ENCODE measurements at regions not wholly inside any gene's neighbourhood (a gene's known extent, or its start where the extent isn't known, plus 50 kb on each side); places are given as distances from the start of the nearest gene placed in this dataset.
A peak's percentile ranks its signal among the peaks of the same experiment; 100 is the strongest.

- Histone ChIP-seq H3K18ac (ENCODE audit: extremely low read depth, low read length) (peak overlapping the region; percentile 9; the same call in 1 of the 2 replicates), H2BK5ac (ENCODE audit: low read depth, low read length) (no peak overlapping the region), H3K14ac (ENCODE audit: insufficient read length) (no peak overlapping the region), H3K9me3 (ENCODE audit: insufficient read depth in 2 of 2, low read depth in 1 of 2, low read length in 1 of 2) (no peaks in the 10 kb centered on the region), H3K4me1 (replicated peaks in 1 of 4; ENCODE audit: control insufficient read depth in 3 of 4, insufficient read depth in 4 of 4, low read length in 3 of 4) (peaks cover 4 to 22% (median 15%) of the 10 kb centered on the region in 4 experiments), H3K9ac (replicated peaks in 1 of 4; ENCODE audit: extremely low read depth in 1 of 4, low read depth in 3 of 4, low read length in 3 of 4) (no peak overlapping the region), H3K23ac (ENCODE audit: insufficient read length) (no peak overlapping the region), H3K79me1 (ENCODE audit: low read depth, low read length) (no peaks in the 10 kb centered on the region), H3K4me2 (ENCODE audit: insufficient read depth in 1 of 2, low read depth in 2 of 2, low read length in 2 of 2) (peak overlapping the region; percentile 70 to 76), H3K23me2 (ENCODE audit: low read depth, low read length) (peaks cover 7% of the 10 kb centered on the region; the same call in 1 of the 2 replicates), H2BK20ac (ENCODE audit: low read length) (no peak overlapping the region), H4K20me1 (replicated peaks in 1 of 2; ENCODE audit: control insufficient read depth in 1 of 2, insufficient read depth in 2 of 2, low read length in 2 of 2) (no peaks in the 10 kb centered on the region), H3K27me3 (replicated peaks in 1 of 4; ENCODE audit: control insufficient read depth in 3 of 4, extremely low read depth in 1 of 4, insufficient read depth in 3 of 4, low read length in 3 of 4) (peaks cover 5 to 48% (median 39%) of the 10 kb centered on the region in 4 experiments), H2AFZ (ENCODE audit: low read length) (no peak overlapping the region), H3K56ac (replicated peaks; ENCODE audit: insufficient read length, low read depth, low read length) (no peak overlapping the region), H3K4me3 (ENCODE audit: extremely low read depth in 1 of 4, insufficient read depth in 2 of 4, low read depth in 3 of 4, low read length in 4 of 4) (peak overlapping the region; percentile 26 to 54 (median 34)), H3K79me2 (ENCODE audit: control insufficient read depth in 1 of 2, insufficient read depth in 2 of 2, low read length in 2 of 2) (no peaks in the 10 kb centered on the region), H3K36me3 (ENCODE audit: control insufficient read depth in 2 of 4, insufficient read depth in 4 of 4, low read length in 3 of 4) (no peaks in the 10 kb centered on the region), H2BK15ac (ENCODE audit: low read length) (no peak overlapping the region), H2BK12ac (ENCODE audit: low read depth, low read length) (peak overlapping the region; percentile 77; the same call in 1 of the 2 replicates), H3K4ac (replicated peaks; ENCODE audit: insufficient read length, low read depth, low read length) (no peak overlapping the region), H2BK120ac (replicated peaks; ENCODE audit: low read depth, low read length) (no peak overlapping the region), H4K91ac (replicated peaks; ENCODE audit: insufficient read length, low read length) (no peak overlapping the region), H2AK5ac (ENCODE audit: low read depth, low read length) (no peak overlapping the region), H4K5ac (ENCODE audit: insufficient read length, low read depth, low read length) (no peak overlapping the region), H3K27ac (ENCODE audit: low read depth, low read length) (no peak overlapping the region), H4K8ac (ENCODE audit: extremely low read depth, insufficient read depth, low read length) (no peak overlapping the region)
- DNase-seq (ENCODE audit: low read depth in 1 of 2, low spot score in 2 of 2) (no peak), FAIRE-seq (no peak)
- ChIA-PET POLR2A (ENCODE audit: partially characterized antibody) (interaction anchor here (1.3 to 1.5 kb wide), 4 partner anchors 9 to 37 kb away, joined by 3 to 7 read pairs (median 4); no protein-coding TSS in a partner anchor), CTCF (ENCODE audit: partially characterized antibody) (interaction anchor here (0.8 to 9.0 kb wide), 16 partner anchors 11 to 113 kb away, joined by 3 to 114 read pairs (median 3); partner anchors contain the start of gene DLX3)
- TF ChIP-seq KDM4A (IDR thresholded peaks at IDR 0.05; ENCODE audit: low read depth, low read length, severe bottlenecking) = peak; percentile 64
- peak; percentile 25 for TF ChIP-seq EZH2 (IDR thresholded peaks at IDR 0.05; ENCODE audit: low read depth, low read length, severe bottlenecking)
- TF ChIP-seq CHD2 (IDR thresholded peaks at IDR 0.05; ENCODE audit: low read length) = no peak
- WGBS, 2 experiments (ENCODE audit: extremely low coverage in 1 of 2, insufficient coverage in 1 of 2, insufficient read length in 1 of 2, insufficient replicate concordance in 2 of 2, low coverage in 1 of 2, low lambda C conversion rate in 2 of 2, missing lambda C conversion rate in 1 of 2) = 19% methylated on average over 31 of the region's 47 CpGs; no CpG with 5 or more reads in 1 of the 2 experiments
These were observed 53.8 kb upstream of the TAC4 start for GRCh38 chr17:49901460-49902331.
